ENCODE measurements at regions not wholly inside any gene's neighbourhood (a gene's known extent, or its start where the extent isn't known, plus 50 kb on each side); places are given as distances from the start of the nearest gene placed in this dataset.

- Mint-ChIP-seq H3K27ac (no peak overlapping the region), H3K9me3 (peaks cover 9% of the 10 kb centered on the region), H3K36me3 (ENCODE audit: low read depth) (no peaks in the 10 kb centered on the region), H3K27me3 (no peaks in the 10 kb centered on the region), H3K4me1 (ENCODE audit: low read depth) (no peaks in the 10 kb centered on the region), H3K4me3 (no peak overlapping the region)
- intact Hi-C loops (cut with micrococcal nuclease): no loop called here
Observed at GRCh38 chr3:110647586-110647985, 424.0 kb upstream of the NECTIN3 start.

- Mint-ChIP-seq H3K9me3 (no peaks in the 10 kb centered on the region), H3K4me1 (ENCODE audit: low read depth) (no peaks in the 10 kb centered on the region), H3K36me3 (ENCODE audit: low read depth) (no peaks in the 10 kb centered on the region), H3K4me3 (no peak overlapping the region), H3K27me3 (no peaks in the 10 kb centered on the region), H3K27ac (no peak overlapping the region)
- intact Hi-C loops (cut with micrococcal nuclease): no loop called here
Observed at GRCh38 chr3:110650741-110651140, 420.9 kb upstream of the NECTIN3 start.

GRCh38 chr3:110654843-110655502 is 416.6 kb upstream of the NECTIN3 start:
- Mint-ChIP-seq H3K4me1 (ENCODE audit: low read depth) (no peaks in the 10 kb centered on the region), H3K36me3 (ENCODE audit: low read depth) (no peaks in the 10 kb centered on the region), H3K27me3 (no peaks in the 10 kb centered on the region), H3K4me3 (no peak overlapping the region), H3K9me3 (no peaks in the 10 kb centered on the region), H3K27ac (no peak overlapping the region)
- intact Hi-C loops (cut with micrococcal nuclease): no loop called here

GRCh38 chr3:110656394-110657025 is 415.1 kb upstream of the NECTIN3 start:
- intact Hi-C loops (cut with micrococcal nuclease): no loop called here

GRCh38 chr3:110664148-110664547 is 407.5 kb upstream of the NECTIN3 start:
- Mint-ChIP-seq H3K4me1 (ENCODE audit: low read depth) (no peaks in the 10 kb centered on the region), H3K4me3 (no peak overlapping the region), H3K27ac (no peak overlapping the region), H3K9me3 (peaks cover 46% of the 10 kb centered on the region), H3K36me3 (ENCODE audit: low read depth) (no peaks in the 10 kb centered on the region), H3K27me3 (no peaks in the 10 kb centered on the region)
- intact Hi-C loops (cut with micrococcal nuclease): no loop called here

More at GRCh38 chr3:110656394-110657025, 415.1 kb upstream of the NECTIN3 start:
- H3K27ac Mint-ChIP-seq: no peak overlapping the region
- H3K36me3 Mint-ChIP-seq (ENCODE audit: low read depth): no peaks in the 10 kb centered on the region
- no peaks in the 10 kb centered on the region for H3K9me3 Mint-ChIP-seq
- H3K4me3 Mint-ChIP-seq: no peak overlapping the region
- H3K4me1 Mint-ChIP-seq (ENCODE audit: low read depth): no peaks in the 10 kb centered on the region
- H3K27me3 Mint-ChIP-seq: no peaks in the 10 kb centered on the region

GRCh38 chr3:110666495-110666894 is 405.1 kb upstream of the NECTIN3 start:
- Mint-ChIP-seq H3K4me1 (ENCODE audit: low read depth) (no peaks in the 10 kb centered on the region), H3K4me3 (no peak overlapping the region), H3K36me3 (ENCODE audit: low read depth) (no peaks in the 10 kb centered on the region), H3K27me3 (no peaks in the 10 kb centered on the region), H3K9me3 (peaks cover 62% of the 10 kb centered on the region), H3K27ac (no peak overlapping the region)
- intact Hi-C loops (cut with micrococcal nuclease): no loop called here

GRCh38 chr3:110667216-110667615 is 404.4 kb upstream of the NECTIN3 start:
- no peaks in the 10 kb centered on the region for H3K36me3 Mint-ChIP-seq (ENCODE audit: low read depth)
- intact Hi-C loops (cut with micrococcal nuclease): no loop called here
- H3K27ac Mint-ChIP-seq: no peak overlapping the region
- no peaks in the 10 kb centered on the region for H3K4me1 Mint-ChIP-seq (ENCODE audit: low read depth)
- peaks cover 67% of the 10 kb centered on the region for H3K9me3 Mint-ChIP-seq
- H3K27me3 Mint-ChIP-seq: no peaks in the 10 kb centered on the region
- H3K4me3 Mint-ChIP-seq: no peak overlapping the region

- H3K9me3 Mint-ChIP-seq: peaks cover 82% of the 10 kb centered on the region
- intact Hi-C loops (cut with micrococcal nuclease): no loop called here
- no peak overlapping the region for H3K27ac Mint-ChIP-seq
- no peaks in the 10 kb centered on the region for H3K27me3 Mint-ChIP-seq
- no peak overlapping the region for H3K4me3 Mint-ChIP-seq
- H3K4me1 Mint-ChIP-seq (ENCODE audit: low read depth): no peaks in the 10 kb centered on the region
- H3K36me3 Mint-ChIP-seq (ENCODE audit: low read depth): no peaks in the 10 kb centered on the region
Observed at GRCh38 chr3:110670407-110670806, 401.2 kb upstream of the NECTIN3 start.

- H3K27ac Mint-ChIP-seq: no peak overlapping the region
- peaks cover 39% of the 10 kb centered on the region for H3K9me3 Mint-ChIP-seq
- intact Hi-C loops (cut with micrococcal nuclease): no loop called here
- no peak overlapping the region for H3K4me3 Mint-ChIP-seq
- H3K27me3 Mint-ChIP-seq: no peaks in the 10 kb centered on the region
- no peaks in the 10 kb centered on the region for H3K4me1 Mint-ChIP-seq (ENCODE audit: low read depth)
- no peaks in the 10 kb centered on the region for H3K36me3 Mint-ChIP-seq (ENCODE audit: low read depth)
Observed at GRCh38 chr3:110677506-110677905, 394.1 kb upstream of the NECTIN3 start.

GRCh38 chr3:110679285-110679684 is 392.3 kb upstream of the NECTIN3 start:
- Mint-ChIP-seq H3K27ac (no peak overlapping the region), H3K9me3 (peaks cover 33% of the 10 kb centered on the region), H3K36me3 (ENCODE audit: low read depth) (no peaks in the 10 kb centered on the region), H3K4me3 (no peak overlapping the region), H3K27me3 (no peaks in the 10 kb centered on the region), H3K4me1 (ENCODE audit: low read depth) (no peaks in the 10 kb centered on the region)
- intact Hi-C loops (cut with micrococcal nuclease): no loop called here

- H3K4me1 Mint-ChIP-seq (ENCODE audit: low read depth): no peaks in the 10 kb centered on the region
- no peak overlapping the region for H3K4me3 Mint-ChIP-seq
- no peak overlapping the region for H3K27ac Mint-ChIP-seq
- intact Hi-C loops (cut with micrococcal nuclease): no loop called here
- H3K36me3 Mint-ChIP-seq (ENCODE audit: low read depth): no peaks in the 10 kb centered on the region
- H3K9me3 Mint-ChIP-seq: peaks cover 27% of the 10 kb centered on the region
- H3K27me3 Mint-ChIP-seq: no peaks in the 10 kb centered on the region
Observed at GRCh38 chr3:110680450-110680849, 391.2 kb upstream of the NECTIN3 start.

GRCh38 chr3:110684466-110684865 is 387.1 kb upstream of the NECTIN3 start:
- no peaks in the 10 kb centered on the region for H3K36me3 Mint-ChIP-seq (ENCODE audit: low read depth)
- H3K27ac Mint-ChIP-seq: no peak overlapping the region
- peaks cover 19% of the 10 kb centered on the region for H3K9me3 Mint-ChIP-seq
- H3K27me3 Mint-ChIP-seq: no peaks in the 10 kb centered on the region
- no peaks in the 10 kb centered on the region for H3K4me1 Mint-ChIP-seq (ENCODE audit: low read depth)
- no peak overlapping the region for H3K4me3 Mint-ChIP-seq
- intact Hi-C loops (cut with micrococcal nuclease): no loop called here

- Mint-ChIP-seq H3K9me3 (peaks cover 19% of the 10 kb centered on the region), H3K27ac (no peak overlapping the region), H3K27me3 (no peaks in the 10 kb centered on the region), H3K4me3 (no peak overlapping the region), H3K4me1 (ENCODE audit: low read depth) (no peaks in the 10 kb centered on the region), H3K36me3 (ENCODE audit: low read depth) (no peaks in the 10 kb centered on the region)
- intact Hi-C loops (cut with micrococcal nuclease): no loop called here
Observed at GRCh38 chr3:110685630-110686029, 386.0 kb upstream of the NECTIN3 start.

GRCh38 chr3:110686701-110687100 is 384.9 kb upstream of the NECTIN3 start:
- no peaks in the 10 kb centered on the region for H3K4me1 Mint-ChIP-seq (ENCODE audit: low read depth)

GRCh38 chr3:110687138-110687537 is 384.5 kb upstream of the NECTIN3 start:
- H3K27me3 Mint-ChIP-seq: no peaks in the 10 kb centered on the region
- H3K4me3 Mint-ChIP-seq: no peak overlapping the region
- H3K27ac Mint-ChIP-seq: no peak overlapping the region
- no peaks in the 10 kb centered on the region for H3K36me3 Mint-ChIP-seq (ENCODE audit: low read depth)
- intact Hi-C loops (cut with micrococcal nuclease): no loop called here
- no peaks in the 10 kb centered on the region for H3K4me1 Mint-ChIP-seq (ENCODE audit: low read depth)
- H3K9me3 Mint-ChIP-seq: peaks cover 18% of the 10 kb centered on the region

More at GRCh38 chr3:110686701-110687100, 384.9 kb upstream of the NECTIN3 start:
- Mint-ChIP-seq H3K27ac (no peak overlapping the region), H3K27me3 (no peaks in the 10 kb centered on the region), H3K4me3 (no peak overlapping the region), H3K9me3 (peaks cover 19% of the 10 kb centered on the region), H3K36me3 (ENCODE audit: low read depth) (no peaks in the 10 kb centered on the region)
- intact Hi-C loops (cut with micrococcal nuclease): no loop called here
